ENCODE measurements at regions not wholly inside any gene's neighbourhood (a gene's known extent, or its start where the extent isn't known, plus 50 kb on each side); places are given as distances from the start of the nearest gene placed in this dataset.

- Histone ChIP-seq H3K9me3 (ENCODE audit: control extremely low read depth in 1 of 5, control insufficient read depth in 4 of 5, insufficient read depth in 2 of 5, low read depth in 1 of 5, low read length in 4 of 5) (peaks cover 0 to 4% (median 0%) of the 10 kb centered on the region in 5 experiments), H3K4me3 (ENCODE audit: control insufficient read depth in 1 of 7, extremely low read depth in 1 of 7, insufficient read depth in 4 of 7, low read depth in 2 of 7, low read length in 6 of 7) (no peak overlapping the region), H3K27ac (ENCODE audit: insufficient read depth in 1 of 2, low read depth in 1 of 2, low read length in 2 of 2, poor library complexity in 1 of 2, severe bottlenecking in 2 of 2) (no peak overlapping the region), H3K4me1 (ENCODE audit: control extremely low read depth in 1 of 4, control insufficient read depth in 4 of 4, insufficient read depth in 4 of 4, low read length in 3 of 4) (no peaks in the 10 kb centered on the region), H3K27me3 (replicated peaks in 2 of 5; ENCODE audit: control insufficient read depth in 4 of 5, insufficient read depth in 5 of 5, low read length in 4 of 5) (no peaks in the 10 kb centered on the region), H3K36me3 (ENCODE audit: control insufficient read depth in 4 of 4, insufficient read depth in 4 of 4, low read length in 3 of 4) (no peaks in the 10 kb centered on the region)
- no peak for DNase-seq
- POLR2A ChIA-PET = no interaction called here
- CTCF ChIA-PET = no interaction called here
- WGBS (ENCODE audit: insufficient coverage) = 100% methylated on average over 1 of the region's 6 CpGs
Measured at GRCh38 chr14:35978561-35978960, 152.4 kb downstream of the BRMS1L start.

DNA sequence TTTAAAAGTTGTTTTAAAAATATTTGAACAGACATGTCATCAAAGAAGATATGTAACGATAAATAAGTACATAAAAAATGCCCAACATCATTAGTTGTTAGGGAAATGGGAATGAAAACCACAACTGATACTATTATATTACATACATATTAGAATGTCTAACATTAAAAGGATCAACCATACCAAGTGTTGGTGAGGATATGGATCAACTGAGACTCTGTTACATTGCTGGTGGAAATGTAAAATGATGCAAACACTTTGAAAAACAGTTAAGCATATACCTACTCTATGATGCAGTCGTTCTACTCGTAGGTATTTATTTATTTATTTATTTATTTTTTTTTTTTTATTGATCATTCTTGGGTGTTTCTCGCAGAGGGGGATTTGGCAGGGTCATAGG is 149.7 kb downstream of the BRMS1L start:
- Histone ChIP-seq H3K27me3 (replicated peaks in 2 of 5; ENCODE audit: control insufficient read depth in 4 of 5, insufficient read depth in 5 of 5, low read length in 4 of 5) (no peaks in the 10 kb centered on the region), H3K27ac (ENCODE audit: insufficient read depth in 1 of 2, low read depth in 1 of 2, low read length in 2 of 2, poor library complexity in 1 of 2, severe bottlenecking in 2 of 2) (no peak overlapping the region), H3K4me3 (ENCODE audit: control insufficient read depth in 1 of 7, extremely low read depth in 1 of 7, insufficient read depth in 4 of 7, low read depth in 2 of 7, low read length in 6 of 7) (no peak overlapping the region), H3K9me3 (ENCODE audit: control extremely low read depth in 1 of 5, control insufficient read depth in 4 of 5, insufficient read depth in 2 of 5, low read depth in 1 of 5, low read length in 4 of 5) (peaks cover 0 to 4% (median 0%) of the 10 kb centered on the region in 5 experiments), H3K4me1 (ENCODE audit: control extremely low read depth in 1 of 4, control insufficient read depth in 4 of 4, insufficient read depth in 4 of 4, low read length in 3 of 4) (no peaks in the 10 kb centered on the region), H3K36me3 (ENCODE audit: control insufficient read depth in 4 of 4, insufficient read depth in 4 of 4, low read length in 3 of 4) (no peaks in the 10 kb centered on the region)
- no CpG with 5 or more reads among the region's 4 CpGs for WGBS (ENCODE audit: insufficient coverage)
- CTCF ChIA-PET = no interaction called here
- DNase-seq = no peak
- POLR2A ChIA-PET = no interaction called here

DNA sequence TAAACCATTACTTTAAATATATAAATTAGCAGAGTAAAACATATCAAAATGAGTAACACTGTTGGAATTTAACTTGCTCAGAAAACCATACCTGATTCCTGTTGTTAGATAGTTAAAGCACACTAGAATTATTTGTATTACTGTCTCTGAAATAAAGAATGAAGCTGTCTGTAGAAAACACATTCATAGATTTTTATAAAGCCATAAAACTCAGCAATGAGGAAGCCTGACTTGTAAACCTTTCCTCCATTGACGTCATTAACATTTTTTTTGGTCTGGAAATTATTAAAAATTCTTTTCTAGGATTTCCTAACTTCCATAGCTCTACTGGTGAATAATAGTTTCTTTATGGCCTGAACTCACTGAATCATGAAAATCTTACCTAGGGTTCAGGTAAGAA is 147.6 kb downstream of the BRMS1L start:
- Histone ChIP-seq H3K4me1 (ENCODE audit: control extremely low read depth in 1 of 4, control insufficient read depth in 4 of 4, insufficient read depth in 4 of 4, low read length in 3 of 4) (no peaks in the 10 kb centered on the region), H3K9me3 (ENCODE audit: control extremely low read depth in 1 of 5, control insufficient read depth in 4 of 5, insufficient read depth in 2 of 5, low read depth in 1 of 5, low read length in 4 of 5) (peaks cover 0 to 4% (median 0%) of the 10 kb centered on the region in 5 experiments), H3K4me3 (ENCODE audit: control insufficient read depth in 1 of 7, extremely low read depth in 1 of 7, insufficient read depth in 4 of 7, low read depth in 2 of 7, low read length in 6 of 7) (no peak overlapping the region), H3K27me3 (replicated peaks in 2 of 5; ENCODE audit: control insufficient read depth in 4 of 5, insufficient read depth in 5 of 5, low read length in 4 of 5) (no peaks in the 10 kb centered on the region), H3K27ac (ENCODE audit: insufficient read depth in 1 of 2, low read depth in 1 of 2, low read length in 2 of 2, poor library complexity in 1 of 2, severe bottlenecking in 2 of 2) (no peak overlapping the region), H3K36me3 (ENCODE audit: control insufficient read depth in 4 of 4, insufficient read depth in 4 of 4, low read length in 3 of 4) (no peaks in the 10 kb centered on the region)
- no peak for DNase-seq
- ChIA-PET CTCF (no interaction called here), POLR2A (no interaction called here)
- no CpG with 5 or more reads among the region's 1 CpG for WGBS (ENCODE audit: insufficient coverage)

- no peaks in the 10 kb centered on the region for H3K36me3 ChIP-seq (ENCODE audit: control insufficient read depth in 4 of 4, insufficient read depth in 4 of 4, low read length in 3 of 4)
- 100% methylated on average over 1 of the region's 1 CpG for WGBS (ENCODE audit: insufficient coverage)
- ChIA-PET CTCF (no interaction called here), POLR2A (no interaction called here)
- H3K27me3 ChIP-seq (replicated peaks in 2 of 5; ENCODE audit: control insufficient read depth in 4 of 5, insufficient read depth in 5 of 5, low read length in 4 of 5) = no peaks in the 10 kb centered on the region
- no peak overlapping the region for H3K27ac ChIP-seq (ENCODE audit: insufficient read depth in 1 of 2, low read depth in 1 of 2, low read length in 2 of 2, poor library complexity in 1 of 2, severe bottlenecking in 2 of 2)
- DNase-seq = no peak
- no peaks in the 10 kb centered on the region for H3K4me1 ChIP-seq (ENCODE audit: control extremely low read depth in 1 of 4, control insufficient read depth in 4 of 4, insufficient read depth in 4 of 4, low read length in 3 of 4)
- H3K4me3 ChIP-seq (ENCODE audit: control insufficient read depth in 1 of 7, extremely low read depth in 1 of 7, insufficient read depth in 4 of 7, low read depth in 2 of 7, low read length in 6 of 7) = no peak overlapping the region
- H3K9me3 ChIP-seq (ENCODE audit: control extremely low read depth in 1 of 5, control insufficient read depth in 4 of 5, insufficient read depth in 2 of 5, low read depth in 1 of 5, low read length in 4 of 5) = peaks cover 0 to 4% (median 0%) of the 10 kb centered on the region in 5 experiments
Measured at GRCh38 chr14:35971965-35972630, 146.0 kb downstream of the BRMS1L start.

- no peaks in the 10 kb centered on the region for H3K9me3 ChIP-seq (ENCODE audit: control extremely low read depth in 1 of 5, control insufficient read depth in 4 of 5, insufficient read depth in 2 of 5, low read depth in 1 of 5, low read length in 4 of 5)
- ChIA-PET POLR2A (no interaction called here), CTCF (no interaction called here)
- WGBS (ENCODE audit: insufficient coverage) = 89% methylated on average over 2 of the region's 3 CpGs
- no peaks in the 10 kb centered on the region for H3K36me3 ChIP-seq (ENCODE audit: control insufficient read depth in 4 of 4, insufficient read depth in 4 of 4, low read length in 3 of 4)
- H3K4me3 ChIP-seq (ENCODE audit: control insufficient read depth in 1 of 7, extremely low read depth in 1 of 7, insufficient read depth in 4 of 7, low read depth in 2 of 7, low read length in 6 of 7) = no peak overlapping the region
- no peak for DNase-seq
- no peak overlapping the region for H3K27ac ChIP-seq (ENCODE audit: insufficient read depth in 1 of 2, low read depth in 1 of 2, low read length in 2 of 2, poor library complexity in 1 of 2, severe bottlenecking in 2 of 2)
- no peaks in the 10 kb centered on the region for H3K27me3 ChIP-seq (replicated peaks in 2 of 5; ENCODE audit: control insufficient read depth in 4 of 5, insufficient read depth in 5 of 5, low read length in 4 of 5)
- no peaks in the 10 kb centered on the region for H3K4me1 ChIP-seq (ENCODE audit: control extremely low read depth in 1 of 4, control insufficient read depth in 4 of 4, insufficient read depth in 4 of 4, low read length in 3 of 4)
Measured at GRCh38 chr14:35969310-35969709, 143.2 kb downstream of the BRMS1L start.

- ChIA-PET CTCF (interaction anchor here (1.2 kb wide), 1 partner anchor 10 kb away, joined by 3 read pairs; no protein-coding TSS in a partner anchor), POLR2A (no interaction called here)
- 92% methylated on average over 2 of the region's 2 CpGs for WGBS (ENCODE audit: insufficient coverage)
Measured at GRCh38 chr14:35965400-35965799, 139.3 kb downstream of the BRMS1L start.

GRCh38 chr14:35964697-35965286 is 138.7 kb downstream of the BRMS1L start:
- no peaks in the 10 kb centered on the region for H3K27me3 ChIP-seq (replicated peaks in 2 of 5; ENCODE audit: control insufficient read depth in 4 of 5, insufficient read depth in 5 of 5, low read length in 4 of 5)
- DNase-seq = no peak
- WGBS (ENCODE audit: insufficient coverage) = 80% methylated on average over 5 of the region's 7 CpGs
- H3K27ac ChIP-seq (ENCODE audit: insufficient read depth in 1 of 2, low read depth in 1 of 2, low read length in 2 of 2, poor library complexity in 1 of 2, severe bottlenecking in 2 of 2) = no peak overlapping the region
- no peak overlapping the region for H3K4me3 ChIP-seq (ENCODE audit: control insufficient read depth in 1 of 7, extremely low read depth in 1 of 7, insufficient read depth in 4 of 7, low read depth in 2 of 7, low read length in 6 of 7)
- H3K9me3 ChIP-seq (ENCODE audit: control extremely low read depth in 1 of 5, control insufficient read depth in 4 of 5, insufficient read depth in 2 of 5, low read depth in 1 of 5, low read length in 4 of 5) = no peaks in the 10 kb centered on the region
- no peaks in the 10 kb centered on the region for H3K4me1 ChIP-seq (ENCODE audit: control extremely low read depth in 1 of 4, control insufficient read depth in 4 of 4, insufficient read depth in 4 of 4, low read length in 3 of 4)
- H3K36me3 ChIP-seq (ENCODE audit: control insufficient read depth in 4 of 4, insufficient read depth in 4 of 4, low read length in 3 of 4) = no peaks in the 10 kb centered on the region
- ChIA-PET POLR2A (no interaction called here), CTCF (interaction anchor here (1.2 kb wide), 1 partner anchor 10 kb away, joined by 3 read pairs; no protein-coding TSS in a partner anchor)

More at GRCh38 chr14:35965400-35965799, 139.3 kb downstream of the BRMS1L start:
- Histone ChIP-seq H3K4me3 (ENCODE audit: control insufficient read depth in 1 of 7, extremely low read depth in 1 of 7, insufficient read depth in 4 of 7, low read depth in 2 of 7, low read length in 6 of 7) (no peak overlapping the region), H3K9me3 (ENCODE audit: control extremely low read depth in 1 of 5, control insufficient read depth in 4 of 5, insufficient read depth in 2 of 5, low read depth in 1 of 5, low read length in 4 of 5) (no peaks in the 10 kb centered on the region), H3K4me1 (ENCODE audit: control extremely low read depth in 1 of 4, control insufficient read depth in 4 of 4, insufficient read depth in 4 of 4, low read length in 3 of 4) (no peaks in the 10 kb centered on the region), H3K36me3 (ENCODE audit: control insufficient read depth in 4 of 4, insufficient read depth in 4 of 4, low read length in 3 of 4) (no peaks in the 10 kb centered on the region), H3K27ac (ENCODE audit: insufficient read depth in 1 of 2, low read depth in 1 of 2, low read length in 2 of 2, poor library complexity in 1 of 2, severe bottlenecking in 2 of 2) (no peak overlapping the region), H3K27me3 (replicated peaks in 2 of 5; ENCODE audit: control insufficient read depth in 4 of 5, insufficient read depth in 5 of 5, low read length in 4 of 5) (no peaks in the 10 kb centered on the region)
- DNase-seq = no peak

All from common myeloid progenitor, CD34-positive (primary cell).